OCI-LY7 (cell line): ENCODE measurements at regions not wholly inside any gene's neighbourhood (a gene's known extent, or its start where the extent isn't known, plus 50 kb on each side); places are given as distances from the start of the nearest gene placed in this dataset.

Experiments
- BruUV-seq: library from RNA; stranded (reverse); fragments of 400-500 nt; replicated peaks from 2 replicates; lab custom pipeline; 2021; lab: Mats Ljungman, UMichigan
- CTCF ChIA-PET: fragments of 300-600 bp; sonication (Branson Sonifier 250); formaldehyde crosslinking; loops from one replicate; lab custom pipeline; 2022; ENCODE audit warnings: antibody characterized with exemption; ENCODE audit not compliant: unreplicated experiment; lab: Charles Lee
- POLR2A ChIA-PET: fragments of 300-600 bp; sonication (Branson Sonifier 250); formaldehyde crosslinking; loops from one replicate; lab custom pipeline; 2022; ENCODE audit warnings: antibody characterized with exemption; lab: Charles Lee
- DNase-seq: peaks from one replicate; pipeline ENCODE4 v3.0.0-alpha.2; 2015; ENCODE audit warnings: low spot score
- H2AFZ ChIP-seq: fragments of 200-600 bp; sonication (generic), shearing (Covaris generic); 2 replicates; pipeline ENCODE4 v1.6.1; 2014; ENCODE audit warnings: mild to moderate bottlenecking, antibody characterized with exemption, low read length, moderate library complexity
- H3K27ac ChIP-seq: fragments of 200-600 bp; sonication (generic); 2 replicates; pipeline ENCODE4 v1.5.1; 2014; ENCODE audit warnings: mixed run types, low read depth, mild to moderate bottlenecking, moderate library complexity, low read length, inconsistent platforms; ENCODE audit not compliant: poor library complexity, severe bottlenecking
- H3K36me3 ChIP-seq: fragments of 200-600 bp; sonication (generic); 2 replicates; pipeline ENCODE4 v1.6.1; 2014; ENCODE audit warnings: mild to moderate bottlenecking, antibody characterized with exemption, low read length, moderate library complexity, mixed read lengths; ENCODE audit not compliant: insufficient read depth
- H3K4me1 ChIP-seq: fragments of 200-600 bp; sonication (generic); 2 replicates; pipeline ENCODE4 v1.5.1; 2014; ENCODE audit warnings: mild to moderate bottlenecking, low read length; ENCODE audit not compliant: insufficient read depth, poor library complexity, severe bottlenecking
- H3K4me2 ChIP-seq: fragments of 200-600 bp; sonication (generic); 2 replicates; pipeline ENCODE4 v1.6.1; 2014; ENCODE audit warnings: mild to moderate bottlenecking, low read length
- H3K4me3 ChIP-seq: fragments of 200-600 bp; sonication (generic); 2 replicates; pipeline ENCODE4 v1.5.1; 2014; ENCODE audit warnings: mild to moderate bottlenecking, low read depth, low read length; ENCODE audit not compliant: poor library complexity, severe bottlenecking
- H3K79me2 ChIP-seq: fragments of 200-600 bp; sonication (generic); 2 replicates; pipeline ENCODE4 v1.6.1; 2016; ENCODE audit warnings: low read depth, mild to moderate bottlenecking, low read length, moderate library complexity, mixed read lengths; ENCODE audit not compliant: insufficient read depth
- H3K9me2 ChIP-seq: fragments of 200-600 bp; sonication (generic); 2 replicates; pipeline ENCODE4 v1.6.1; 2016; ENCODE audit warnings: mild to moderate bottlenecking, low read length, mixed read lengths; ENCODE audit not compliant: insufficient read depth
- H3K9me3 ChIP-seq: fragments of 200-600 bp; sonication (generic); 2 replicates; pipeline ENCODE4 v1.6.1; 2014; ENCODE audit warnings: mild to moderate bottlenecking, mixed run types, low read length, mixed read lengths
- H4K20me1 ChIP-seq: fragments of 200-600 bp; sonication (generic); 2 replicates; pipeline ENCODE4 v1.6.1; 2014; ENCODE audit warnings: mild to moderate bottlenecking, antibody characterized with exemption, low read length, moderate library complexity, mixed read lengths; ENCODE audit not compliant: insufficient read depth
- EZH2phosphoT487 ChIP-seq: fragments of 200-600 bp; sonication (generic); IDR thresholded peaks from 2 replicates; pipeline ENCODE4 v1.6.1; 2018; ENCODE audit warnings: low read depth, borderline replicate concordance, mild to moderate bottlenecking, mixed run types, antibody characterized with exemption, low read length, moderate library complexity, mixed read lengths
- intact Hi-C: fragments of 100-400 bp; cut with micrococcal nuclease; formaldehyde crosslinking; loops from one replicate; pipeline ENCODE4 v1.10.0; 2022; ENCODE audit not compliant: unreplicated experiment
- TF ChIP-seq, protein P1 (sequence below): fragments of 200-600 bp; sonication (generic); conservative IDR thresholded peaks from 2 replicates; pipeline ENCODE4 v1.5.1; 2014; ENCODE audit warnings: mild to moderate bottlenecking, antibody characterized with exemption, low read length, moderate library complexity, mixed read lengths

DNA sequence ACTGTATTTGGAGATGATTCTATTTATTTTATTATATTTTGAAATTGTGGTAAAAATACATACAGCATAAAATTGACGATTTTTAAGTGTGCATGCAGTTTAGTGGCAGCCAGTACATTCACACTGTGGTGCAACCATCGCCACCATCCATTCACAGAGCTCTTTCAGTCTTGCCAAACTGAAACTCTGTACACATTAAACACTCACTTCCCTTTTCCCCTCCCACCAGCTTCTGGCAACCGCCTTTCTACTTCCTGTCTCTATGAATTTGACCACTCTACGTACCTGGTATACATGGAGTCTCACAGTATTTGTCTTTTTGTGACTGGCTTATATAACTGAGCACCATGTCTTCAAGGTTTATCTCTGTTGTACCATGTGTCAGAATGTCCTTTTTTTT is 303.3 kb upstream of the ATP10A start:
- DNase-seq = no peak
- BruUV-seq = no TSS peak
- CTCF ChIA-PET = no interaction called here
- intact Hi-C loops = no loop called here
- Histone ChIP-seq H3K36me3 (no peaks in the 10 kb centered on the region), H3K4me3 (no peak overlapping the region), H3K4me2 (no peak overlapping the region), H3K4me1 (no peaks in the 10 kb centered on the region), H3K9me2 (no peaks in the 10 kb centered on the region), H4K20me1 (no peaks in the 10 kb centered on the region), H2AFZ (no peak overlapping the region), H3K27ac (no peak overlapping the region), H3K79me2 (no peaks in the 10 kb centered on the region), H3K9me3 (no peaks in the 10 kb centered on the region)
- TF ChIP-seq EZH2phosphoT487 = no peak
- TF ChIP-seq, protein P1, sequence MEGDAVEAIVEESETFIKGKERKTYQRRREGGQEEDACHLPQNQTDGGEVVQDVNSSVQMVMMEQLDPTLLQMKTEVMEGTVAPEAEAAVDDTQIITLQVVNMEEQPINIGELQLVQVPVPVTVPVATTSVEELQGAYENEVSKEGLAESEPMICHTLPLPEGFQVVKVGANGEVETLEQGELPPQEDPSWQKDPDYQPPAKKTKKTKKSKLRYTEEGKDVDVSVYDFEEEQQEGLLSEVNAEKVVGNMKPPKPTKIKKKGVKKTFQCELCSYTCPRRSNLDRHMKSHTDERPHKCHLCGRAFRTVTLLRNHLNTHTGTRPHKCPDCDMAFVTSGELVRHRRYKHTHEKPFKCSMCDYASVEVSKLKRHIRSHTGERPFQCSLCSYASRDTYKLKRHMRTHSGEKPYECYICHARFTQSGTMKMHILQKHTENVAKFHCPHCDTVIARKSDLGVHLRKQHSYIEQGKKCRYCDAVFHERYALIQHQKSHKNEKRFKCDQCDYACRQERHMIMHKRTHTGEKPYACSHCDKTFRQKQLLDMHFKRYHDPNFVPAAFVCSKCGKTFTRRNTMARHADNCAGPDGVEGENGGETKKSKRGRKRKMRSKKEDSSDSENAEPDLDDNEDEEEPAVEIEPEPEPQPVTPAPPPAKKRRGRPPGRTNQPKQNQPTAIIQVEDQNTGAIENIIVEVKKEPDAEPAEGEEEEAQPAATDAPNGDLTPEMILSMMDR = no peak
- POLR2A ChIA-PET = no interaction called here

DNA sequence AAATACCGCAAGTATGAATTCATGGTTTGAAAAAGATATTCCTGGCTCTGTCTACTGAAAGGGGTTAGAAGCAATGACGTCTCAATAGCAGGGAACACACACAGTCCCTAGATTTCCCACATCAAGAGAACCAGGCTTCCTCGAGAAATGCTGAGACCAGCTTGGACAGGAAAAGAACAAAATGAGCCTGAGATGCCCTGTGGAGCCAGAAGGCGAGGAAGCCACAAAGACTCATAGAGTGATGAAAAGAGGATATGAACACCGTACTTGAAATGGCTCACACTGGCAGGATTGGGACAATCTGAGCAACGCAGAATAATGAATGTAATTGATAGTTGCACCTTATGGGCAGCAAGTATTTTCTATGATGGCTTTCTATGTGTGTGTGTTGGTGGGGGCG is 302.4 kb upstream of the ATP10A start:
- no peak overlapping the region for H2AFZ ChIP-seq
- no peaks in the 10 kb centered on the region for H3K36me3 ChIP-seq
- H3K4me2 ChIP-seq = no peak overlapping the region
- no peaks in the 10 kb centered on the region for H3K9me2 ChIP-seq
- BruUV-seq = no TSS peak
- intact Hi-C loops = no loop called here
- H4K20me1 ChIP-seq = no peaks in the 10 kb centered on the region
- CTCF ChIA-PET = no interaction called here
- no peak overlapping the region for H3K4me3 ChIP-seq
- no peaks in the 10 kb centered on the region for H3K79me2 ChIP-seq
- H3K27ac ChIP-seq = no peak overlapping the region
- no peaks in the 10 kb centered on the region for H3K9me3 ChIP-seq
- DNase-seq = no peak
- no peaks in the 10 kb centered on the region for H3K4me1 ChIP-seq
- TF ChIP-seq, protein P1 = no peak
- no peak for TF ChIP-seq EZH2phosphoT487
- POLR2A ChIA-PET = interaction anchor here (0.6 kb wide), 1 partner anchor 707 kb away, joined by 3 read pairs; no protein-coding TSS in a partner anchor

DNA sequence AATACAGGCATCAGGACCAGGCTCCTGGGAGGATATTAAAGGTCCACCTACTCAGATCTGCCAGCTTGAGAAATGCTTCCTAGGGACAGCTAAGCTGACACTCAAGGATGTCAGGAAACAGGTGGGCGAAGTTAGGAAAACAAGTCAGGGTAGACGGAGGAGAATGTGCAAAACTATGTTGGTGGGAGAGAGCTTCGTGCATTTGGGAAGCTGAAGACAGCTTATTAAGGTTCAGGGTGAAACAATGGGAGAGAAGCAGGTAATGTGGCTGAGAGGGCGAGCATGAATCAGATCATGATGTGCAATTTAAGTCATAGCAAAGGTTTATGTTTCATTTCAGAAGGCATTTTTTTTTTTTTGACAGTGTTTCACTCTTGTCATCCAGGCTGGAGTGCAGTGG is 297.2 kb upstream of the ATP10A start:
- no peaks in the 10 kb centered on the region for H3K79me2 ChIP-seq
- intact Hi-C loops = no loop called here
- no TSS peak for BruUV-seq
- no peak overlapping the region for H3K4me3 ChIP-seq
- no peak for DNase-seq
- H3K4me2 ChIP-seq = no peak overlapping the region
- H3K9me3 ChIP-seq = no peaks in the 10 kb centered on the region
- ChIA-PET CTCF (no interaction called here), POLR2A (no interaction called here)
- H2AFZ ChIP-seq = no peak overlapping the region
- no peaks in the 10 kb centered on the region for H3K9me2 ChIP-seq
- no peaks in the 10 kb centered on the region for H4K20me1 ChIP-seq
- TF ChIP-seq EZH2phosphoT487 = no peak
- TF ChIP-seq, protein P1 = no peak
- no peaks in the 10 kb centered on the region for H3K36me3 ChIP-seq
- no peak overlapping the region for H3K27ac ChIP-seq
- H3K4me1 ChIP-seq = no peaks in the 10 kb centered on the region
